Hypothalamus (tissue), 51 donors: ENCODE measurements at regions not wholly inside any gene's neighbourhood (a gene's known extent, or its start where the extent isn't known, plus 50 kb on each side); places are given as distances from the start of the nearest gene placed in this dataset.
"Not testable (repeated sequence)": the region's sequence is repeated elsewhere in the genome, so short reads cannot be mapped to it uniquely, and the experiment has no call there.

Experiments used
- DNase-seq, 51 donors: peaks; one replicate each; lab custom pipeline; 2025; lab: John Stamatoyannopoulos, UW

DNA sequence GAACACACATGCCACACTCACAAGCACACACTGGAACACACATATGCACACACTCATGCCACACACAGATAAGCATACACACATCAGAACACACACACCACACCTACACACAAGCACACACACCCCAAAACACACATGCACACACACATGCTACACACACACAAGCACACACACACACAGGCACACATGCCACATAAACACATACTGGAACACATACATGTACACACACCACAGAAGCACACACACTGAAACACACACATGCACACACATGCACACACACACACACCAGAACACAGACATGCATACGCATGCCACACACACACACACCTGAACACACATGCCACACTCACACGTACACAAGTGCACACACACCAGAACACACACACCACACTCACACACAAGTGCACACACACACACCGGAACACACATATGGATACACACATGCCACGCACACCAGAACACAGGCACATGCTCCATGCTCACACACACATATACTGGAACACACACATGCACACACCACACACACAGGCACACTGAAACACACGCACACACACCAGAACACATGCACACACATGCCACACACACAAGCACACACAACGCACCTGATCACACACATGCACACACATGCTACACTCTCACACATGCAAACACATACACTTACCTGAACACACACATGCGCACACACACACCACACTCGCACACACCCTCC is 78.0 kb upstream of the IRX4 start:
- DNase-seq = no peak

DNA sequence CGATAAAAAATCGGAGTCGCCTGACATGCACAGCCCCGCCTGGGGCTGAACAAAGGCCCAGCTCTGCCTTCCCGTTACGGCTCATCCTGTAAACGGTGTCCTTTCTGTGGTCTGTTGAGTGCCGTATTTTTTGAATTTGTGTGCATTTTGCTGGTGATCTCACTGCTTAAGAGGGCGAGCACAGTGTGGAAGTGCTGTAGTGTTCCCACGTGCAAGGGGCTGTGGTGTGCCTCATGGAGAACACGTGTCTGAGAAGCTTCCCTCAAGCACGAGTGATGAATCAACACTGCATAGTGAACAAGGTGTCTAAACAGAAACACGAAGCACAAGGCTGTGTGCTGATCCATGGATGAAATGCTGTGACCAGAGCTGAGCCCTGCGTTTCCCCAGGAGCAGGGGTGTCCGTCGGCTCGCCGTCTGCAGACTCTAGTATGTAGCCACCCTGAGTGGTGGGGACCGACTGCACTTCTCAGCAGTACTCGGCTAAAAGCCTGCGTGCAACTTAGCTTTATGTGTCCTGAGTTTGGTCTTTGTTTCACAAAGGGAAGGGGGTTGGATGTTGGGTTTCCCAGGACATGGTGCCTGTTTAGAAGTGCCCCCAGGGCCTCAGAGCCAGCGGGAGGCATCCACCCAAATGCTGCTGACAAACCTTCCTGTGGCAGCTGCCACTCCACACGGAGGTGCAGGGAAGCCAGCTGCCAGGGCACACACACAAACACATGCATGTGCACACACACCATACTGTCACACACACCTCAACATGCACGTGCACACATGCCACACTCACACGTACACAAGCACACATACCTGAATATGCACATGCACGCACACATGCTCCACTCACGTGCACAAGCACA is 77.2 kb upstream of the IRX4 start:
- no peak for DNase-seq

DNA sequence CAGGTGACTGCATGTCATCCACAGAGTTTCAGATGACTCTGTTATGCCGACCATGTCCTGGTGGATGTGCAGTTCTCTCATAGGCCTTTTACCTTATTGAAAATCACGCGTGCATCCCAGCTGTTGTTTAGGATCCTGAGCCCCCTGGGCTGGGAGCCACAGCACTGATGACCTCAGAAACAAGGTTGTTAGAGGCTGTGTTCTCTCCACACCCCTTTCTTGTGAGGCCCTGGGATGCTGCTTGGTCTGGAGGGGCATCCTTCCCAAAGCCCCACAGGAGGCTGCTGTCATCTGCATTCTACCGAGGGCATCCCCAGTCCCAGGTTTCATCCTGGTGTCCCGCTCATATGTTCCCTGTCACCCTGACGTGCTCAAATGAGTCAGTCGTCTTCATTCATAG is 76.5 kb upstream of the IRX4 start:
- no peak for DNase-seq

DNA sequence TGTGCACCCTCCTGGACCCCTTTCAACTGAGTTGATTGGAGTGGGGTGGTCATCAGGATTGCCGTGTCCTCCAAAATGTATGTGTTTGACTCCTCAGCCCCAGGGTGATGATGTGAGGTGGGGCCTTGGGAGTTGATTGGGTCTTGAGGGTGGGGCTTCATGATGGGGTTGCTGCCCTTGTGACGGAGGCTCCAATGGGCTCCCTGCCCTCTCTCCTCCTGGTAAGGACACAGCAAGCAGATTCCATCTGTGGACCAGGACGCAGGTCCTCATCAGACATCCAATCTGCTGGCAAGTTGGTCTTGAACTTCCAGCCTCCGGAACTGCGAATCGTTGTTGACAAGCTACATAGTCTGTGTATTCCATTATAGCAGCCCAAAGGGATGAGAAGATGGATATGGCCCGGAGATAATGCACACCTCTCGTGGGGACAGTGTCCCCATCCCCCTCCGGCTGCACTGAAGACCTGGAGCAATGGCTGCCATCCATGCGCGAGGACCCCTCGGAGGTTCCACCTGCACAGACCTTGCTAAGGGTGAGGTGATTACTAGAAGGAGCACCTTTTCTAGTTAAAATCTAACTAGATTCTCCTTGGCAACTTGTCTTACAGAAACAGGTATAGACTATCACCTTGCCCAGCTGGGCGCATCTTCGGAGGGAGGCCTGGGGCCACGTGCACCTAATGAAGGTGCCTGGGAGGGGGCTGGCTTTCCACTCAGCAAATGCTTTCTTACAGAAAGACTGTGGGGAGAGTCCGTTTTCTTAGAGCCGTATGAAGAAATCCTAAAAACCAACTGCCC is 75.7 kb upstream of the IRX4 start:
- DNase-seq = no peak

DNA sequence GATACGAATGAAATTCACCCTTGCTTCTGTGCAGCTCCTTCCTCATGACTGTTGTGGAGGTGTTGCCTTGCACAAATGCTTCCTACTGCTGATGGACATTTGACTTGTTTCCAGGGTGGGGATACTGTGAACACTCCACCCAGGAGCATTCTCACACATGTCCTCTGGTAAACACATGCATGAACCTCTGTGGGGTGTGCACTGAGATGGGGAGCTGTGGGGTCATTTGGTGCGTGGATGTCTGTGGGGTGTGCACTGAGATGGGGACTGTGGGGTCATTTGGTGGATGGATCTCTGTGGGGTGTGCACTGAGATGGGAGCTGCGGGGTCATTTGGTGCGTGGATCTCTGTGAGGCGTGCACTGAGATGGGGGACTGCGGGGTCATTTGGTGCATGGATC is 72.9 kb upstream of the IRX4 start:
- DNase-seq = no peak

DNA sequence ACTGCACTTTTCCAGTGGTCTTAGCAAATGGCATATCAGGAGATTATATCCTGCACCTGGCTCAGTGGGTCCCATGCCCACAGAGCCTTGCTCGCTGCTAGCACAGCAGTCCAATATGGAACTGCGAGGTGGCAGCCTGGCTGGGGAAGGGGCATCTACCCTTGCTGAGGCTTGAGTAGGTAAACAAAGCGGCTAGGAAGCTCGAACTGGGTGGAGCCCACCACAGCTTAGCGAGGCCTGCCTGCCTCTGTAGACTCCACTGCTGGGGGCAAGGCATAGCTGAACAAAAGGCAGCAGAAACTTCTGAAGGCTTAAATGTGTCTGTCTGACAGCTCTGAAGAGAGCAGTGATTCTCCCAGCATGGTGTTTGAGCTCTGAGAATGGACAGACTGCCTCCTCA is 71.0 kb upstream of the IRX4 start:
- DNase-seq = not testable (repeated sequence)

DNA sequence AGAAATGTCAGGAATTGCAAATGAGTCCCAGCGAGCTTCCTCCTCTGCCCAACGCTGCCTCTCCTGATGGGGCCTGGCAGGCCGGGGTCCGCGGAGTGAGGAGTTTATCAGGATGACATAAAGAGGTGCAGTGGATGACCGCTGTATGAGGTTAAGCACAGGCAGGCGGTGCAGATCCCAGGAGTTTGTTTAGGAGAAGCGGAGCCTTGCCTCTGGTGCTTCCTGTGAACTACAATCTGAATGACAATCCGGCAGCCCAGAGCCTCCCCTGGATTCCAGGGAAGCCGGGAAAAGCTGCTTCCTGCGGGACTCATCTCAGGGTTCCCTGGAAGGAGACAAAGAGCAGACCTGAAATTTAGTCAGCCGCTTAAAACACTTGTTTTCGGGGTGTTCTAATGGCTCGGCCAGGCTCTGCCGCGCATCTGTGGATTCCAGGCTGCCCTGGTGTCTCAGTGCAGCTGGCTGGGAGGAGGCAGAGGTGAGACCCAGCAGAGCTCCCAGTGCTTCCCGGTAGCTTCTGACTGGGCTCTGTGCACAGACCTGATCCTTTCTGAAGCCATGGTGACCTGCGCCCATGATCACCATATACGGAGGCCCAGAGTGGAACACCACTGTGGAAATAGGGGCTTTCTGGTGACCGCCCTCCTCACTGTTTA is 69.8 kb upstream of the IRX4 start:
- no peak for DNase-seq

DNA sequence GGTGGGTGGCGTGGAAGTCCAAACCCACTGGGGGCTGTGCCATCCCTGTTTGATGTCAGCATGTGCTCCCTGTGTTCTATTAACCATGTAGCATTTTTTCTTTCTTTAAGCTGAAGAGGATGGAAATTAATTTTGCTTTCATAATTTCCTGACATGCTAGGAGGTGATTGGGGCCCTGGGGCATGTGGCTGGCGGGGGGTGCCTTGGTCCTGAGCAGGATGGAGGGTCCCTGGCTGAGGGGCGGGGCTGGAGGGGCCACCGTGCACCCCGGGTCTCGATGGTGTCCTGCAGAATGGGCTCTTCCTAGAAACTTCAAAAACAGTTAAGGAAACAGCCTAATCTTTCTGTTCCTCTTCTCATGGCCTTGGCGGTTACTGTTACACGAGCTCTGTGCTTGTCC is 69.3 kb upstream of the IRX4 start:
- no peak for DNase-seq

DNA sequence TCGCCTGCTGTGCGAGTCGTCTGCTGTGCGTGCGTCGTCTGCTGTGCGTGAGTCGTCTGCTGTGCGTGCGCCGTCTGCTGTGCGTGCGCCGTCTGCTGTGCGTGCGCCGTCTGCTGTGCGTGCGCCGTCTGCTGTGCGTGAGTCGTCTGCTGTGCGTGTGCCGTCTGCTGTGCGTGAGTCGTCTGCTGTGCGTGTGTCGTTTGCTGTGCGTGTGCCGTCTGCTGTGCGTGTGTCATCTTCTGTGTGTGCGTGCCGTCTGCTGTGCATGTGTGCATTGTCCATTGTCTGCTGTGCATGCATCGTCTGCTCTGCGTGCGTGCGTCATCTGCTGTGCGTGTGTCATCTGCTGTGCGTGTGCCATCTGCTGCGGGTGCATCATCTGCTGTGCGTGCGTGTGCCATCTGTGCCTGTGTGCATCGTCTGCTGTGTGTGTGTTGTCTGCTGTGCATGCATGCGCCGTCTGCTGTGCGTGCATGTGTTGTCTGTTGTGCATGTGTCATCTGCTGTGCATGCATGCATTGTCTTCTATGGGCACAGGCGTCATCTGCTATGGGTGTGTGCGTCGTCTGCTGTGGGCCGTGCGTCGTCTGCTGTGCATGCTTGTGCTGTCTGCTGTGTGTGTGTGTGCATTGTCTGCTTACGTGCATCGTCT is 68.6 kb upstream of the IRX4 start:
- DNase-seq = no peak

DNA sequence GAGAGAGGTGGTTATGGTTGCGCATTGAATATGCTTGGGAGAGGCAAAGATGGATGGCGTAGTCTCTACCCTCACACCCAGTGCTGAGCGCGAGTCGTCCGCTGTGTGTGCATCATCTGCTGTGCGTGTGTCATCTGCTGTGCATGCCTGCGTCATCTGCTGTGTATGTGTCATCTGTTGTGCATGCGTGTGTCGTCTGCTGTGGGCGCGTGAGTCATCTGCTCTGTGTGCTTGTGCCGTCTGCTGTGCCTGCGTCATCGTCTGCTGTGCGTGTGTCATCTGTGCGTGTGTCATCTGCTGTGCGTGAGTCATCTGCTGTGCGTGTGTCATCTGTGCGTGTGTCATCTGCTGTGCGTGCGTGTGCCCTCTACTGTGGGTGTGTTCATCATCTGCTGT is 68.0 kb upstream of the IRX4 start:
- no peak for DNase-seq

DNA sequence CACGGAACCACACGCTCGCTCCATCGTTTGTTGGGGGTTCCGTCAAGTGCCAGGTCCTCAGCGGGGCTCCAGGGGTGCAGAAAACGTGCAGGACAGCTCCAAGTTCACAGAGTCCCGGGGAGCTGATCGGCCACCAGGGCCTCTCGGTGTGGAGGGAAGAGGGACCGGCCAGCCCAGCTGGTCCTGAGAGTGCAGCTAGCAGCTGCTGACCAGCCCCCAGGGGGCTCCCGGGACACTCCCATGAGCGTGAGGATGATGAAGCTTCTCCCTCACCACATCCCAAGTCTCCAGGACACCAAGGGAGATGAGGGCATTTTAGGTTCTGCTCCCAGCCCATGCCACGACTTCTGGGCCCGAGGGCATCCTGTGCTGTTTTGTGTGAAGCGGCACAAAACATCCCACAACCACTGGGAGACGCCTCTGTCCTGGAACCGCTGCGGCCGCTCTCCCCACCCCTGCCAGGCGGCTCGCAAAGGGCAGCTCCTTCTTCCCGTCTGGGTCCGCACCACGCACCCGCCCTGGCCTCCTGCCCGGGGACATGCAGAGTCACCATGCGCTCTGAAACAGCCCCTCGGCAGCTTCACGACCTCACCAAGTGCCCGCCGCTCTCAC is 67.5 kb upstream of the IRX4 start:
- DNase-seq = no peak

DNA sequence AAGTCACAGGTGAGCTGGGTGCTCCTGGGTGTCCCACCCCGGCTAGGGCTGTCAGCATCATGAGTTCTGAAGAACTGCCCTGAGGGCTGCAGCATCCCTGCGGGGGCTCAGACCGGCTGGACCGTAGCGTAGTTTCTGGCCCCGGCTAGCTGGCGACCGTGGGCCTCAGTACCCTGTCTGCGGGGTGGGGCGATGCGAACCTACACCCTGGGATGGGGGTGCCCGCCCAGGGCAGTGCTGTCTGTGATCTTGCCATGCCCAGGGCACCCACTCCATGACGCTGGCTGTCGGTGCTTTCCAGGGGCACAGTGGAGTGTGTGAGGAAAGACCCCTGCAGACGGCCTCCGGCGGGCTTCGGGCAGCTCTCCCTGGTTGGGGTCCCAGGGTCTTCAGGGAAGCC is 66.5 kb upstream of the IRX4 start:
- no peak for DNase-seq

DNA sequence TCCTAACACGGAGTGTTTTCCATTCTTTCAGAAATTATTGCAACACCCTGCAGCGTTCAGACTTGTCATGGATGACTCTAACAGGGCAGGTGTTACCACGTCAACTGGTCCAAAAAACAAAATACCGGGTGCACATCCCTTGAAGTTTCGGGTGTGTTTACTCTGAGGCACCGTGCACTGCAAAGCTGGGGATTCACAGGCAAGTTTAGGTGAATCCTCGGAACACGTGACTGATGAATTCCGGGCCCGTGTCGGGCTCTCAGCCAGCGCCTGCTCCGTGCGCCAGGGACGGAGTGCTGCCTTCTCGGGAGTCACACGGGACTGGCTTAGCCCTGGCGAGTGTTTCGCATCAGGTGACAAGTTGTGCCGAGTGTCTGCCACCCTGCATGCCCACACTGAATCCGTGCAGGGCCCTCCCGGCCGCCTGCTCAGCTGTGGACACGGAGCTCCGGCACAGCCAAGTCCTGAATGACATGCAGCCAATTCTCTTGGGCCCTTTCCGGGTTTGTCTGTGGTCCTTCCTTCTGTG is 66.0 kb upstream of the IRX4 start:
- no peak for DNase-seq

DNA sequence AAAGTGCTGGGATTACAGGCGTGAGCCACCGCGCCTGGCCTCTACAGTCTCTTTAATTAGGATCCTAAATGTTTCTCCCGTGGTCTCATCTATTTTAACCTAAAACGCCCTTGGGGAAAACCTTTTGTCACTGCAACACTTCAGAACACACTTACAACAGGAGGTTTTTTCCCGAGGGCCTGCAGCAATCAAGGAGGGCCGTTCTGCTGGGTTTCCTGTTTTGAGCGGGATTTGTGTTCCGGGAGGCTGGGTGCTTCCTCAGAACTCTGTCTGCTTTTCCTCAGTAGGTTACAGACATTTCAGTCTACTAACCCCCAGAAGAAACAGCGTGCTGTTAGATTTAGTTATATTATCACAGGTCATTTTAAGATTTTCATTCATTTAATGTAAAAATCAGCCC is 65.4 kb upstream of the IRX4 start:
- no peak for DNase-seq

DNA sequence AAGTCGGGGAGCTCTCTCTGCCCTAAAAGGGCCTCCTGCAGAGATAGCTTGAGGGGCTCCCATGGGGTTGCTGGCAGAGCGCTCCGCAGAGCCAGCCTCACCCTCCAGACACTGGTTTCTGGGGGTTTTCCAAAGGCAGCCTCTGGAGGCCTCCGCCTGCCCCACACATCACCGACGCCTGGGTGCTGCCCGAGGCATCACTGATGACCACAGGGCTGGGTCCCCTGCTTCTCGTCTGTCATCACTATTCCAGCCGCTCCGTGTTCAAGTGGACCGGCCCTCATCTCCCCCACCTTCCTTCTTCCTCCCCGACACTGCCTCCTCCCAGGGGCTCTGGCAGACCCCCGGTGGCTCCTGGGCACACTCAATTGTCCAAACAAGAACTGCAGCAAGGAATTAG is 64.1 kb upstream of the IRX4 start:
- no peak for DNase-seq

DNA sequence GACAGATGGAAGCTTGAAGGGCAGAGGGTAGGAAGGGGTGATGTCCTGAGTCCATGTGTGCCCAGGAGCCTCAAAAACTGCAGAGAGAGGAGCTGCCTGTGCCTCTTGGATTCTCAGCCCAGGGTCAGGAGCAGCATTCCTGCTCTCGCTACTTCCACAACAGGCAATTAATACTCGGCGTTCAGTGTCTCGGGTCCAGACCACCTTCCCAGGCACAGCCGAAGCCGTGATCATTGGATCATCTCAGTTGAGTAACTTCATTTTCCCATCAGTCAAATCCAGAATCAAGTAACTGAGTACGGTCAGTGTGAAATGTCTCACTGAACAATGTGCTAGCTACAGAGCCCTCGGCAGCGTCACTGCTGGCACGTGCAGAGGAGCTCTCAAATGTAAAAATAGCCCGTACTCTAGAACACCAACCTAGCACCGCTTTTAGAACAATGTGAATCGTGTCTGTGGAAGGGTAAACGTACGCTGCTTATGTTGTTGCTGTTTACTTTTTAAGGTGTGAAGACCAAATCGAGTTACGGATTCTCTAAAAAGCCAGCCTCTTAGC is 63.5 kb upstream of the IRX4 start:
- no peak for DNase-seq

DNA sequence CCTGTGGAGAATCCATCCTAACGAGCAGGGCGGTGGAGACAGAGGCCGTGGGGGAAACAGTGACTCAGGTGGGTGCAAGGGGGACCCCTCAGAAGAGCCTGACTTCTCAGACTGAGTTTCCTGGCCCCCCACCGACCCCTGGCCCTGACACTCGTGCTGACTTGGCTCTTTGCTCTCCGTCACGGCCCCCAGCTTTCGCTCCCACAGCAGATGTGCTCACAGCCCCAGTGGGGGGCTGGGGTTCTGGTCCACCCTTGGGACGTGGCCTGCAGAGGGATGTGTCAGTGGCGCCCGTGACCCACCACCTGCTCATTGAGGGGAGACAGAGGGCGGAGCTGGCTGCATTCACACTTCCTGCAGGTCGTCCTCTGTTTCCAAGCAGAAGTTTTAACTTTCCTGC is 62.9 kb upstream of the IRX4 start:
- no peak for DNase-seq

DNA sequence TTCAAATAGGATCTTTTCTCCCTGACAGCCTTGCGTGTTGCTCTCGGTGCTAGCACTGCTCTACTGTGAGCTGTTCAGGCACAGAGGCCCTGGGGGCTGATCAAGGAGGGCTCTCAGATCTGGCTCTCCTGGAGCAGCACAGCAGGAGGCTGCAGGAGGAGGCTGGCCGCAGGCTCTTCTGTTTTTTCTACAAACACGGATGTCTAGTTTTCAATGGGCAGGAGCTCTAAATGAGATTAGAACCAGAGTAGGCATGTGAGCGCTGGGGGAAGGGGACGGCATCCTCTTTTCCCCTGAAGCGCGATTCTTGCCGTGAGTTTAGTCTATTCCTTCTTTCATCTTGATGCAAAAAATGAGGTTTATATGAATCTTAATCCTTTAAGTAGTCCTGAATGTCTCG is 61.7 kb upstream of the IRX4 start:
- DNase-seq = no peak

DNA sequence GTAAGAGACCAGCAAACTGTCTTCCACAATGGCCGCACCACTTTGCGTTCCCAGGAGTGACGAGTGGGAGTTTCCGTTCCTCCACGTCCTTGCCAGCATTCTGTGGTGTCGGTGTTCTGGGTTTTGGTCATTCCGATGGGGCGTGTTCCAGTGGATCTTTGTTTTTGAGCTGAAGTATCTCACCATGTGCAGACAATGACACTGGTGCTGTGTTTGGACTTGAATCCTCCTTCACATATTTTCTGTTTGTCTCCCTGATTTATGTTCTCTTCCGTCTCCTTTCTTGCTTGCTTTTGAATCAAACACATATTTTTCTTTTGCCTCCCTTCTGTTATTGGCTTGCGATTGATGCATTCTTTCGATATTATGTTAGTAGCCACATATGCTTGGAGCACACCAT is 60.8 kb upstream of the IRX4 start:
- no peak for DNase-seq

DNA sequence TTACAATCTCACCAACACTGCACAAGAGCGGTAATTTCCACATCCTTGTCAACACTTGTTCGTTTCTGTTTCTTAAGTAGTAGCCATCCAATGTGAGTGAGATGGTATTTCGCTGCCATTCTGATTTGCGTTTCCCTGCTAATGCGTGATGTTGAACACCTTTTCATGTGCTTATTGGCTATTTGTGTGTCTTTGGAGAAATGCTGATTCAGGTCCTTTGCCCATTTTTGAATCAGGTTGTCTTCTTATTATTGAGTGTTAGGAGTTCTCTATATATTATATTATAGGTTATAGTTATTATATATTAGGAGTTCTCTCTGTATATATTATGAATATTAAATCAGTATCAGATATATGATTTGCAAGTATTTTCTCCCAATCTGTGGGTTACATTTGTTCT is 59.9 kb upstream of the IRX4 start:
- no peak for DNase-seq
